ENCODE measurements at regions not wholly inside any gene's neighbourhood (a gene's known extent, or its start where the extent isn't known, plus 50 kb on each side); places are given as distances from the start of the nearest gene placed in this dataset.

- TF ChIP-seq POLR2A (IDR thresholded peaks at IDR 0.05; ENCODE audit: low read depth): no peak
- TF ChIP-seq, protein P1, sequence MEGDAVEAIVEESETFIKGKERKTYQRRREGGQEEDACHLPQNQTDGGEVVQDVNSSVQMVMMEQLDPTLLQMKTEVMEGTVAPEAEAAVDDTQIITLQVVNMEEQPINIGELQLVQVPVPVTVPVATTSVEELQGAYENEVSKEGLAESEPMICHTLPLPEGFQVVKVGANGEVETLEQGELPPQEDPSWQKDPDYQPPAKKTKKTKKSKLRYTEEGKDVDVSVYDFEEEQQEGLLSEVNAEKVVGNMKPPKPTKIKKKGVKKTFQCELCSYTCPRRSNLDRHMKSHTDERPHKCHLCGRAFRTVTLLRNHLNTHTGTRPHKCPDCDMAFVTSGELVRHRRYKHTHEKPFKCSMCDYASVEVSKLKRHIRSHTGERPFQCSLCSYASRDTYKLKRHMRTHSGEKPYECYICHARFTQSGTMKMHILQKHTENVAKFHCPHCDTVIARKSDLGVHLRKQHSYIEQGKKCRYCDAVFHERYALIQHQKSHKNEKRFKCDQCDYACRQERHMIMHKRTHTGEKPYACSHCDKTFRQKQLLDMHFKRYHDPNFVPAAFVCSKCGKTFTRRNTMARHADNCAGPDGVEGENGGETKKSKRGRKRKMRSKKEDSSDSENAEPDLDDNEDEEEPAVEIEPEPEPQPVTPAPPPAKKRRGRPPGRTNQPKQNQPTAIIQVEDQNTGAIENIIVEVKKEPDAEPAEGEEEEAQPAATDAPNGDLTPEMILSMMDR (IDR thresholded peaks at IDR 0.05): no peak
Measured at GRCh38 chr5:103345461-103345860, 86.9 kb downstream of the MACIR start.

All from esophagus muscularis mucosa (tissue), 3 donors.